T-helper 1 cell treated with Interleukin-12 subunit alpha and Interleukin-12 subunit beta and Interleukin-4 antibody, amounts not matched to agents 30 ng/mL and 1 ng/mL, for 36 hours (primary cell): ENCODE measurements at regions not wholly inside any gene's neighbourhood (a gene's known extent, or its start where the extent isn't known, plus 50 kb on each side); places are given as distances from the start of the nearest gene placed in this dataset.
"Not testable (repeated sequence)": the region's sequence is repeated elsewhere in the genome, so short reads cannot be mapped to it uniquely, and the experiment has no call there.

Experiments used
- intact Hi-C: fragments of 100-400 bp; cut with micrococcal nuclease; formaldehyde crosslinking; loops from one replicate; pipeline ENCODE4 v1.15.1; 2024

GRCh38 chr3:21238661-21239060 lies 512.3 kb downstream of the ZNF385D start:
- intact Hi-C loops = no loop called here

GRCh38 chr3:21237638-21238037 lies 513.4 kb downstream of the ZNF385D start:
- intact Hi-C loops = no loop called here

GRCh38 chr3:21235491-21235890 lies 515.5 kb downstream of the ZNF385D start:
- intact Hi-C loops = no loop called here

- intact Hi-C loops = no loop called here
These were observed 516.1 kb downstream of the ZNF385D start for GRCh38 chr3:21234933-21235332.

GRCh38 chr3:21229426-21230135 lies 521.4 kb downstream of the ZNF385D start:
- intact Hi-C loops = no loop called here

- intact Hi-C loops = no loop called here
These were observed 524.9 kb downstream of the ZNF385D start for GRCh38 chr3:21226086-21226485.

- intact Hi-C loops = no loop called here
These were observed 530.1 kb downstream of the ZNF385D start for GRCh38 chr3:21220944-21221343.

GRCh38 chr3:21216598-21216997 lies 534.4 kb downstream of the ZNF385D start:
- intact Hi-C loops = no loop called here

GRCh38 chr3:21204122-21204521 lies 546.9 kb downstream of the ZNF385D start:
- intact Hi-C loops = not testable (repeated sequence)

- intact Hi-C loops = no loop called here
These were observed 555.8 kb downstream of the ZNF385D start for GRCh38 chr3:21195203-21195602.

- intact Hi-C loops = not testable (repeated sequence)
These were observed 557.0 kb downstream of the ZNF385D start for GRCh38 chr3:21194036-21194435.

- intact Hi-C loops = no loop called here
These were observed 562.6 kb downstream of the ZNF385D start for GRCh38 chr3:21188459-21188858.

GRCh38 chr3:21185816-21186314 lies 565.1 kb downstream of the ZNF385D start:
- intact Hi-C loops = no loop called here

GRCh38 chr3:21174461-21174860 lies 576.5 kb downstream of the ZNF385D start:
- intact Hi-C loops = no loop called here

GRCh38 chr3:21170964-21171363 lies 580.0 kb downstream of the ZNF385D start:
- intact Hi-C loops = no loop called here

GRCh38 chr3:21169948-21170347 lies 581.1 kb downstream of the ZNF385D start:
- intact Hi-C loops = no loop called here

GRCh38 chr3:21168471-21168870 lies 582.5 kb downstream of the ZNF385D start:
- intact Hi-C loops = no loop called here

- intact Hi-C loops = no loop called here
These were observed 587.1 kb downstream of the ZNF385D start for GRCh38 chr3:21163956-21164355.

GRCh38 chr3:21159543-21159906 lies 591.5 kb downstream of the ZNF385D start:
- intact Hi-C loops = no loop called here

GRCh38 chr3:21158861-21159542 lies 592.0 kb downstream of the ZNF385D start:
- intact Hi-C loops = no loop called here

GRCh38 chr3:21154911-21155310 lies 596.1 kb downstream of the ZNF385D start:
- intact Hi-C loops = no loop called here

GRCh38 chr3:21152555-21152954 lies 598.5 kb downstream of the ZNF385D start:
- intact Hi-C loops = no loop called here

- intact Hi-C loops = loop anchor here (10.0 kb wide), 1 partner anchor 1198 kb away; the partner anchor contains the start of gene RAB5A
These were observed 608.1 kb downstream of the ZNF385D start for GRCh38 chr3:21142949-21143348.
